ENCODE measurements at regions not wholly inside any gene's neighbourhood (a gene's known extent, or its start where the extent isn't known, plus 50 kb on each side); places are given as distances from the start of the nearest gene placed in this dataset.

DNA sequence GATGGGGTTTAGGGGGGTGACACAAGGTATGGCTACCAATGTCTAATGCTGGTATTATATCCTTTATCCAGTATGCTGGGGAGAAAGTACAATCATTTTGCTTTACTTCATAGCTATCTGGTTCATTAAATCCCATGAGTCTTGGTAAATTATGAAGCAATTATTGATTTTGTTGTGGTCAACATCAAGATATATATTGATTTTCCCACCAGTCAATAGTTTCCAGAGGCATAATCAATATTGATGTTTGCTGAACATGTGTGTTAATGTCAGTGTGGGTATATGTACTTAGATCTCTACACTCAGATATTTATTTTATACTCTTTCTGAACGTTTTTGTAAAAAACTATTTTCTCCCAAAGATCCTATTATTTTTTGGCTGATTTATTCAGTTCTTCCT is 155.5 kb downstream of the BACH1 start:
- DNase-seq (ENCODE audit: low read depth) = no peak
- TF ChIP-seq, protein P1, sequence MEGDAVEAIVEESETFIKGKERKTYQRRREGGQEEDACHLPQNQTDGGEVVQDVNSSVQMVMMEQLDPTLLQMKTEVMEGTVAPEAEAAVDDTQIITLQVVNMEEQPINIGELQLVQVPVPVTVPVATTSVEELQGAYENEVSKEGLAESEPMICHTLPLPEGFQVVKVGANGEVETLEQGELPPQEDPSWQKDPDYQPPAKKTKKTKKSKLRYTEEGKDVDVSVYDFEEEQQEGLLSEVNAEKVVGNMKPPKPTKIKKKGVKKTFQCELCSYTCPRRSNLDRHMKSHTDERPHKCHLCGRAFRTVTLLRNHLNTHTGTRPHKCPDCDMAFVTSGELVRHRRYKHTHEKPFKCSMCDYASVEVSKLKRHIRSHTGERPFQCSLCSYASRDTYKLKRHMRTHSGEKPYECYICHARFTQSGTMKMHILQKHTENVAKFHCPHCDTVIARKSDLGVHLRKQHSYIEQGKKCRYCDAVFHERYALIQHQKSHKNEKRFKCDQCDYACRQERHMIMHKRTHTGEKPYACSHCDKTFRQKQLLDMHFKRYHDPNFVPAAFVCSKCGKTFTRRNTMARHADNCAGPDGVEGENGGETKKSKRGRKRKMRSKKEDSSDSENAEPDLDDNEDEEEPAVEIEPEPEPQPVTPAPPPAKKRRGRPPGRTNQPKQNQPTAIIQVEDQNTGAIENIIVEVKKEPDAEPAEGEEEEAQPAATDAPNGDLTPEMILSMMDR (conservative IDR thresholded peaks at IDR 0.05; ENCODE audit: low read depth, low read length) = no peak
- H3K4me3 ChIP-seq (ENCODE audit: low read length) = no peak overlapping the region

GRCh38 chr21:29462479-29462878 is 163.8 kb downstream of the BACH1 start:
- no peak for DNase-seq (ENCODE audit: low read depth)
- TF ChIP-seq, protein P1 (conservative IDR thresholded peaks at IDR 0.05; ENCODE audit: low read depth, low read length) = no peak
- H3K4me3 ChIP-seq (ENCODE audit: low read length) = no peak overlapping the region

DNA sequence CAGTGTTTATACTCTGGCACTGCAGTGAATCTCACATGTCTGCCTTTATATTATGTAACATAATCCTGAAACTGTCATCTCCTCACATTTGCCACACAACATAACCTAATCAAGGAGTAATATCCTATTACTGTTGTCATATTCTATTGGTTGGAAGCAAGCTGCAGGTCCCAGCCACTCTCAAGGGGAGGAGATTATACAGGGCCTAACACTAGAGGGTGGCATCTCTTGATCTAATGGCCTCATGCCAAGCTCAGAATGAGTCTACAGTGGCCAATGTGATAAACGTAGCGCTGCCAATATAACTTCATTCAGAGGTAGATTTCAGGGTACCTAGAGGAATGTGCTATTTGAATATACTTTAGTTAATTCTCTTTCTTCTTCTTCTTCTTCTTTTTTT is 166.8 kb downstream of the BACH1 start:
- TF ChIP-seq, protein P1 (conservative IDR thresholded peaks at IDR 0.05; ENCODE audit: low read depth, low read length) = no peak
- no peak overlapping the region for H3K4me3 ChIP-seq (ENCODE audit: low read length)
- no peak for DNase-seq (ENCODE audit: low read depth)

- H3K4me3 ChIP-seq (ENCODE audit: low read length) = no peak overlapping the region
- no peak for DNase-seq (ENCODE audit: low read depth)
- TF ChIP-seq, protein P1 (conservative IDR thresholded peaks at IDR 0.05; ENCODE audit: low read depth, low read length) = no peak
Measured at GRCh38 chr21:29466532-29466931, 167.8 kb downstream of the BACH1 start.

DNA sequence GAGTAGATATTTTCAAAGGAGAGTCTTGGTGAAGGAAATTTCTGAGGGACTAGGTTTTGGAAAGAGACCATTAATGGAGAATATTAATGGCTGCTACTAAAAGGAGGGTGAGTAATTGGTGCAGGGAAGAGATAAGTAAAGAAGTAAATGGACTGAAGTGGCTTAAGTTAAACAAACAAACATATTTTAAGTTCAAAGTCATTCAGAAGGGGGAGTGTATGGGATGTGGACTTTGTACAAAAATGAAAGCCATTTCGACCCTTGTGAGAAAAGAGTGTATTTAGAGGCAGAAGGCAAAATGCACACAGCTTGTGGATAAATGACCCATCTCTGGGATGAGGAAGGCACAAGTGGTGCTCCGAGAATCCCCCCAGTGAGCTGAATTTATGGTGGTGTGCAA is 171.7 kb downstream of the BACH1 start:
- TF ChIP-seq, protein P1 (conservative IDR thresholded peaks at IDR 0.05; ENCODE audit: low read depth, low read length) = no peak
- no peak overlapping the region for H3K4me3 ChIP-seq (ENCODE audit: low read length)

GRCh38 chr21:29473808-29474207 is 175.1 kb downstream of the BACH1 start:
- no peak overlapping the region for H3K4me3 ChIP-seq (ENCODE audit: low read length)
- no peak for DNase-seq (ENCODE audit: low read depth)
- TF ChIP-seq, protein P1 (conservative IDR thresholded peaks at IDR 0.05; ENCODE audit: low read depth, low read length) = no peak

More for the DNA sequence above, 171.7 kb downstream of the BACH1 start:
- DNase-seq (ENCODE audit: low read depth) = no peak

GRCh38 chr21:29475329-29475728 is 176.6 kb downstream of the BACH1 start:
- no peak for DNase-seq (ENCODE audit: low read depth)
- TF ChIP-seq, protein P1 (conservative IDR thresholded peaks at IDR 0.05; ENCODE audit: low read depth, low read length) = no peak
- H3K4me3 ChIP-seq (ENCODE audit: low read length) = no peak overlapping the region
